SK-N-SH (cell line): ENCODE measurements at regions not wholly inside any gene's neighbourhood (a gene's known extent, or its start where the extent isn't known, plus 50 kb on each side); places are given as distances from the start of the nearest gene placed in this dataset.

Experiments
- CTCF ChIA-PET: fragments of 300-600, 350-600 bp; formaldehyde crosslinking; extraction: SDS; loops from one replicate; lab custom pipeline; 2021; lab: Yijun Ruan, JAX
- POLR2A ChIA-PET: fragments of 350-600 bp; sonication (Branson Sonifier 250); formaldehyde crosslinking; extraction: SDS; loops from one replicate; lab custom pipeline; 2020; ENCODE audit warnings: antibody characterized with exemption, inconsistent platforms; lab: Yijun Ruan, JAX
- DNase-seq: peaks from one replicate; pipeline ENCODE4 v3.0.0; 2012
- H2AFZ ChIP-seq: fragments of 200-600 bp; sonication (generic); 2 replicates; pipeline ENCODE4 v1.8.1; 2016; ENCODE audit warnings: antibody characterized with exemption, mild to moderate bottlenecking, low read depth
- H3F3A ChIP-seq: fragments of 200-600 bp; sonication (generic); replicated peaks from 2 replicates; pipeline ENCODE3; 2016; ENCODE audit warnings: antibody characterized with exemption, mild to moderate bottlenecking; ENCODE audit not compliant: insufficient read depth
- H3K27ac ChIP-seq, 2 experiments: fragments of 200-500 bp in 1 of 2; fragments of 200-600 bp in 1 of 2; sonication (Bioruptor generic) in 1 of 2; sonication (generic), shearing (Covaris generic) in 1 of 2; 2 replicates each; pipeline versions ENCODE4 v1.5.1 to v1.6.1; 2014 to 2016; ENCODE audit warnings: low read depth in 2 of 2, inconsistent platforms in 1 of 2, low read length in 1 of 2, mild to moderate bottlenecking in 1 of 2, mixed read lengths in 1 of 2
- H3K27me3 ChIP-seq: fragments of 200-600 bp; sonication (generic), shearing (Covaris generic); 2 replicates; pipeline ENCODE4 v1.6.1; 2016; ENCODE audit warnings: mixed run types; ENCODE audit not compliant: insufficient read depth
- H3K36me3 ChIP-seq, 2 experiments: fragments of 200-500 bp in 1 of 2; fragments of 200-600 bp in 1 of 2; sonication (Bioruptor generic) in 1 of 2; sonication (generic) in 1 of 2; replicated peaks in 1 of 2; 2 replicates each; pipeline versions ENCODE3 to v1.5.1; 2014 to 2016; ENCODE audit warnings: low read length in 1 of 2, mild to moderate bottlenecking in 1 of 2; ENCODE audit not compliant: insufficient read depth in 2 of 2, control insufficient read depth in 1 of 2
- H3K4me1 ChIP-seq, 2 experiments: fragments of 200-500 bp in 1 of 2; fragments of 200-600 bp in 1 of 2; sonication (Bioruptor generic) in 1 of 2; sonication (generic), shearing (Covaris generic) in 1 of 2; 2 replicates each; pipeline versions ENCODE4 v1.5.1 to v1.6.1; 2014 to 2016; ENCODE audit warnings: low read depth in 1 of 2, low read length in 1 of 2, mixed run types in 1 of 2; ENCODE audit not compliant: insufficient read depth in 2 of 2, control insufficient read depth in 1 of 2
- H3K4me2 ChIP-seq: fragments of 200-600 bp; sonication (generic), shearing (Covaris generic); 2 replicates; pipeline ENCODE4 v1.6.1; 2017; ENCODE audit warnings: mixed run types
- H3K4me3 ChIP-seq, 2 experiments: fragments of 200-500 bp in 1 of 2; fragments of 200-600 bp in 1 of 2; sonication (Bioruptor generic) in 1 of 2; sonication (generic), shearing (Covaris generic) in 1 of 2; 2 replicates each; pipeline versions ENCODE4 v1.5.1 to v1.8.1; 2014 to 2016; ENCODE audit warnings: low read depth in 2 of 2, inconsistent platforms in 1 of 2, low read length in 1 of 2, mild to moderate bottlenecking in 1 of 2, mixed read lengths in 1 of 2, moderate library complexity in 1 of 2
- H3K79me2 ChIP-seq: fragments of 200-600 bp; sonication (generic); 2 replicates; pipeline ENCODE4 v1.8.1; 2017; ENCODE audit warnings: mild to moderate bottlenecking; ENCODE audit not compliant: insufficient read depth
- H3K9ac ChIP-seq: fragments of 200-600 bp; sonication (generic); 2 replicates; pipeline ENCODE4 v1.6.1; 2017; ENCODE audit warnings: mixed run types
- H3K9me2 ChIP-seq: fragments of 200-600 bp; sonication (generic); 2 replicates; pipeline ENCODE4 v1.6.1; 2017; ENCODE audit warnings: mixed run types
- H3K9me3 ChIP-seq: fragments of 200-600 bp; sonication (generic); 2 replicates; pipeline ENCODE4 v1.6.1; 2017; ENCODE audit warnings: mixed run types, mild to moderate bottlenecking, moderate library complexity
- H4K20me1 ChIP-seq: fragments of 200-600 bp; sonication (generic); 2 replicates; pipeline ENCODE4 v1.6.1; 2017; ENCODE audit warnings: mild to moderate bottlenecking, mixed run types; ENCODE audit not compliant: insufficient read depth
- CHD2 ChIP-seq: fragments of 150-350 bp; IDR thresholded peaks from 2 replicates; pipeline ENCODE4 v1.6.1; 2018; ENCODE audit warnings: low read length; ENCODE audit not compliant: partially characterized antibody
- ELF1 ChIP-seq: IDR thresholded peaks from 2 replicates; pipeline ENCODE4 v1.4.0; 2012
- EZH2phosphoT487 ChIP-seq: fragments of 200-600 bp; sonication (generic); IDR thresholded peaks from 2 replicates; pipeline ENCODE4 v1.6.1; 2017; ENCODE audit warnings: low read depth, mixed run types, mild to moderate bottlenecking, antibody characterized with exemption, moderate library complexity, borderline replicate concordance
- FOSL2 ChIP-seq: IDR thresholded peaks from 2 replicates; pipeline ENCODE4 v1.4.0; 2012; ENCODE audit warnings: low read depth, mild to moderate bottlenecking, moderate library complexity, borderline replicate concordance
- FOXM1 ChIP-seq: IDR thresholded peaks from 2 replicates; pipeline ENCODE4 v1.4.0; 2012; ENCODE audit warnings: low read depth, mild to moderate bottlenecking
- GABPA ChIP-seq: IDR thresholded peaks from 2 replicates; pipeline ENCODE4 v1.4.0; 2012; ENCODE audit warnings: low read depth, mild to moderate bottlenecking
- GATA2 ChIP-seq: sonication (generic); formaldehyde crosslinking; IDR thresholded peaks from 2 replicates; pipeline ENCODE4 v1.5.0; 2020; ENCODE audit warnings: mild to moderate bottlenecking, missing genetic modification reagents
- MAX ChIP-seq: IDR thresholded peaks from 2 replicates; pipeline ENCODE4 v1.4.0; 2012; ENCODE audit warnings: low read depth
- MEF2A ChIP-seq: IDR thresholded peaks from 2 replicates; pipeline ENCODE4 v1.4.0; 2012; ENCODE audit warnings: low read depth, borderline replicate concordance
- NFIC ChIP-seq: IDR thresholded peaks from 2 replicates; pipeline ENCODE4 v1.4.0; 2012; ENCODE audit warnings: borderline replicate concordance
- PBX3 ChIP-seq: IDR thresholded peaks from 2 replicates; pipeline ENCODE4; 2012
- POLR2AphosphoS5 ChIP-seq: IDR thresholded peaks from 2 replicates; pipeline ENCODE4 v1.6.1; 2012; ENCODE audit warnings: low read depth, low read length
- RAD21 ChIP-seq: IDR thresholded peaks from 2 replicates; pipeline ENCODE4 v1.6.1; 2012; ENCODE audit warnings: mild to moderate bottlenecking, low read length
- REST ChIP-seq: IDR thresholded peaks from 2 replicates; pipeline ENCODE4 v1.6.1; 2012; ENCODE audit warnings: mild to moderate bottlenecking, low read depth, low read length, moderate library complexity
- RXRA ChIP-seq: IDR thresholded peaks from 2 replicates; pipeline ENCODE4 v1.4.0; 2012; ENCODE audit warnings: low read depth, mild to moderate bottlenecking, borderline replicate concordance
- SMC3 ChIP-seq: IDR thresholded peaks from 2 replicates; pipeline ENCODE4 v1.6.1; 2012; ENCODE audit warnings: low read depth, low read length, improper control_type of control experiment
- TAF1 ChIP-seq: IDR thresholded peaks from 2 replicates; pipeline ENCODE4 v1.6.1; 2012; ENCODE audit warnings: low read depth, mild to moderate bottlenecking, low read length, moderate library complexity, borderline replicate concordance
- TCF12 ChIP-seq: IDR thresholded peaks from 2 replicates; pipeline ENCODE4 v1.4.0; 2012
- TEAD4 ChIP-seq: IDR thresholded peaks from 2 replicates; pipeline ENCODE4 v1.4.0; 2012; ENCODE audit warnings: mild to moderate bottlenecking, borderline replicate concordance; ENCODE audit not compliant: insufficient read depth
- YY1 ChIP-seq: IDR thresholded peaks from 2 replicates; pipeline ENCODE4 v1.4.0; 2012; ENCODE audit warnings: low read depth, mild to moderate bottlenecking
- ZBTB33 ChIP-seq: IDR thresholded peaks from 2 replicates; pipeline ENCODE4 v1.4.0; 2012; ENCODE audit warnings: low read depth, borderline replicate concordance
- WGBS: methylation state at CpG from one replicate; pipeline ENCODE4 v1.1.6; 2017; ENCODE audit warnings: low lambda C conversion rate; 5-methylcytosine and 5-hydroxymethylcytosine counted together

- H3K27ac ChIP-seq = no peak overlapping the region
Measured at GRCh38 chr14:56002876-56003625, 115.2 kb upstream of the PELI2 start.

GRCh38 chr14:56004323-56004722 is 113.9 kb upstream of the PELI2 start:
- Histone ChIP-seq H3K36me3 (no peaks in the 10 kb centered on the region), H3K4me1 (no peaks in the 10 kb centered on the region), H3F3A (peaks cover 4% of the 10 kb centered on the region), H3K9ac (peak overlapping the region; percentile 65), H3K4me2 (peak overlapping the region; percentile 83), H3K4me3 (0 out of 4 replicates have a peak overlapping the region, but pooled peaks of 1 of the 2 experiments have one; percentile 55), H3K27me3 (no peaks in the 10 kb centered on the region), H3K9me3 (no peaks in the 10 kb centered on the region), H3K79me2 (no peaks in the 10 kb centered on the region), H4K20me1 (no peaks in the 10 kb centered on the region), H3K9me2 (no peaks in the 10 kb centered on the region), H3K27ac (peak overlapping the region in 1 of 2 experiments; percentile 69; a peak in 1 of 4 replicates), H2AFZ (peak overlapping the region; percentile 86)
- ChIA-PET POLR2A (no interaction called here), CTCF (no interaction called here)
- DNase-seq = no peak
- 18% methylated on average over 3 of the region's 3 CpGs for WGBS
- TF ChIP-seq TCF12 (no peak), MAX (no peak), NFIC (no peak), REST (no peak), FOSL2 (no peak), ELF1 (no peak), YY1 (no peak), GABPA (no peak), ZBTB33 (no peak), TEAD4 (no peak), EZH2phosphoT487 (no peak), GATA2 (CRISPR knock-in tag) (no peak), RAD21 (no peak), PBX3 (no peak)

More at GRCh38 chr14:56002876-56003625, 115.2 kb upstream of the PELI2 start:
- no peaks in the 10 kb centered on the region for H3K9me3 ChIP-seq
- H3K9ac ChIP-seq = no peak overlapping the region
- H3F3A ChIP-seq = peaks cover 4% of the 10 kb centered on the region
- H2AFZ ChIP-seq = 0 out of 2 replicates have a peak overlapping the region, but pooled peaks have one; percentile 10
- no peak overlapping the region for H3K4me3 ChIP-seq
- no peaks in the 10 kb centered on the region for H3K27me3 ChIP-seq
- no peaks in the 10 kb centered on the region for H3K79me2 ChIP-seq
- 21% methylated on average over 11 of the region's 11 CpGs for WGBS
- POLR2A ChIA-PET = no interaction called here
- H4K20me1 ChIP-seq = no peaks in the 10 kb centered on the region
- TF ChIP-seq FOSL2 (no peak), POLR2AphosphoS5 (no peak), RXRA (no peak), EZH2phosphoT487 (no peak), CHD2 (no peak), RAD21 (no peak), MEF2A (no peak), FOXM1 (no peak), TAF1 (no peak), NFIC (no peak), TEAD4 (no peak), GABPA (no peak), SMC3 (no peak)
- no peaks in the 10 kb centered on the region for H3K36me3 ChIP-seq
- no peak overlapping the region for H3K4me2 ChIP-seq
- no peak for DNase-seq
- CTCF ChIA-PET = no interaction called here
- H3K9me2 ChIP-seq = no peaks in the 10 kb centered on the region
- H3K4me1 ChIP-seq = no peaks in the 10 kb centered on the region
